HepG2 (cell line): ENCODE measurements at regions not wholly inside any gene's neighbourhood (a gene's known extent, or its start where the extent isn't known, plus 50 kb on each side); places are given as distances from the start of the nearest gene placed in this dataset.

Experiments used
- GABPB1 ChIP-seq: IDR thresholded peaks from 2 replicates; pipeline ENCODE4 v1.6.1; 2016; ENCODE audit warnings: mild to moderate bottlenecking, missing genetic modification reagents, moderate library complexity, missing compliant biosample characterization
- KDM3A ChIP-seq: IDR thresholded peaks from 2 replicates; pipeline ENCODE4 v1.6.1; 2018; ENCODE audit warnings: low read depth, missing compliant biosample characterization
- MED13 ChIP-seq: sonication (generic); formaldehyde crosslinking; IDR thresholded peaks from 2 replicates; pipeline ENCODE4 v1.5.0; 2020; ENCODE audit warnings: missing genetic modification reagents
- MZF1 ChIP-seq: sonication (generic); formaldehyde crosslinking; IDR thresholded peaks from 2 replicates; pipeline ENCODE4 v1.8.1; 2023; ENCODE audit warnings: mild to moderate bottlenecking, missing genetic modification reagents, borderline replicate concordance
- POLR2A ChIP-seq, 2 experiments: IDR thresholded peaks; 2 replicates each; pipeline ENCODE4 v1.6.1; 2011; ENCODE audit warnings: low read depth in 2 of 2, low read length in 2 of 2, mild to moderate bottlenecking in 1 of 2, moderate library complexity in 1 of 2; ENCODE audit not compliant: insufficient read depth in 1 of 2
- SNRNP70 ChIP-seq: fragments of 200-400 bp; formaldehyde crosslinking; IDR thresholded peaks from 2 replicates; pipeline ENCODE4 v1.6.1; 2017; ENCODE audit warnings: mild to moderate bottlenecking, low read depth, low read length, moderate library complexity
- ZNF629 ChIP-seq: sonication (generic); formaldehyde crosslinking; conservative IDR thresholded peaks from 2 replicates; pipeline ENCODE4 v1.5.0; 2020; ENCODE audit warnings: missing genetic modification reagents
- TF ChIP-seq, protein P1 (sequence below): sonication (generic); formaldehyde crosslinking; IDR thresholded peaks from 2 replicates; pipeline ENCODE4 v1.5.0; 2020; ENCODE audit warnings: mild to moderate bottlenecking, missing genetic modification reagents, moderate library complexity

- TF ChIP-seq POLR2A (IDR thresholded peaks at IDR 0.05; ENCODE audit: insufficient read depth in 1 of 2, low read depth in 2 of 2, low read length in 2 of 2) (no peak), MZF1 (CRISPR knock-in tag) (no peak), SNRNP70 (no peak), KDM3A (no peak), ZNF629 (no peak), MED13 (no peak), GABPB1 (no peak)
- TF ChIP-seq, protein P1, sequence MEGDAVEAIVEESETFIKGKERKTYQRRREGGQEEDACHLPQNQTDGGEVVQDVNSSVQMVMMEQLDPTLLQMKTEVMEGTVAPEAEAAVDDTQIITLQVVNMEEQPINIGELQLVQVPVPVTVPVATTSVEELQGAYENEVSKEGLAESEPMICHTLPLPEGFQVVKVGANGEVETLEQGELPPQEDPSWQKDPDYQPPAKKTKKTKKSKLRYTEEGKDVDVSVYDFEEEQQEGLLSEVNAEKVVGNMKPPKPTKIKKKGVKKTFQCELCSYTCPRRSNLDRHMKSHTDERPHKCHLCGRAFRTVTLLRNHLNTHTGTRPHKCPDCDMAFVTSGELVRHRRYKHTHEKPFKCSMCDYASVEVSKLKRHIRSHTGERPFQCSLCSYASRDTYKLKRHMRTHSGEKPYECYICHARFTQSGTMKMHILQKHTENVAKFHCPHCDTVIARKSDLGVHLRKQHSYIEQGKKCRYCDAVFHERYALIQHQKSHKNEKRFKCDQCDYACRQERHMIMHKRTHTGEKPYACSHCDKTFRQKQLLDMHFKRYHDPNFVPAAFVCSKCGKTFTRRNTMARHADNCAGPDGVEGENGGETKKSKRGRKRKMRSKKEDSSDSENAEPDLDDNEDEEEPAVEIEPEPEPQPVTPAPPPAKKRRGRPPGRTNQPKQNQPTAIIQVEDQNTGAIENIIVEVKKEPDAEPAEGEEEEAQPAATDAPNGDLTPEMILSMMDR, result no peak
Observed at GRCh38 chr13:60716313-60716712, 319.3 kb downstream of the TDRD3 start.
